Spleen (tissue), 11 donors: ENCODE measurements at regions not wholly inside any gene's neighbourhood (a gene's known extent, or its start where the extent isn't known, plus 50 kb on each side); places are given as distances from the start of the nearest gene placed in this dataset.

Experiments used
- DNase-seq: peaks from one replicate; pipeline ENCODE4 v3.0.0-alpha.2; 2020
- H3K27ac ChIP-seq, 8 donors: fragments of 200-600 bp; sonication (generic) in 7 of 8; 1 replicate in 4 of 8; 2 replicates in 4 of 8; pipeline versions ENCODE4 v1.5.0 to v1.8.0; 2016 to 2021; ENCODE audit warnings: inconsistent platforms in 4 of 8, mild to moderate bottlenecking in 4 of 8, moderate library complexity in 1 of 8
- H3K27me3 ChIP-seq, 7 donors: fragments of 200-600 bp; sonication (generic) in 6 of 7; replicated peaks in 1 of 7; 1 replicate in 4 of 7; 2 replicates in 3 of 7; pipeline versions ENCODE4 v1.5.0 to v1.8.0; 2016 to 2021; ENCODE audit warnings: inconsistent platforms in 3 of 7, mild to moderate bottlenecking in 1 of 7
- H3K36me3 ChIP-seq, 6 donors: fragments of 200-600 bp; sonication (generic) in 5 of 6; 1 replicate in 4 of 6; 2 replicates in 2 of 6; pipeline versions ENCODE4 v1.5.0 to v1.8.0; 2016 to 2021; ENCODE audit warnings: inconsistent platforms in 2 of 6
- H3K4me1 ChIP-seq, 6 donors: fragments of 200-600 bp; sonication (generic) in 5 of 6; 1 replicate in 3 of 6; 2 replicates in 3 of 6; pipeline versions ENCODE4 v1.5.0 to v1.8.0; 2016 to 2021; ENCODE audit warnings: inconsistent platforms in 3 of 6
- H3K4me3 ChIP-seq, 8 donors: fragments of 200-600 bp; sonication (generic) in 7 of 8; 1 replicate in 4 of 8; 2 replicates in 4 of 8; pipeline versions ENCODE4 v1.5.0 to v1.8.0; 2016 to 2021; ENCODE audit warnings: inconsistent platforms in 4 of 8, mild to moderate bottlenecking in 4 of 8, moderate library complexity in 2 of 8
- H3K9me3 ChIP-seq, 8 donors: fragments of 200-600 bp; sonication (generic) in 7 of 8; 1 replicate in 4 of 8; 2 replicates in 4 of 8; pipeline versions ENCODE4 v1.5.0 to v1.8.0; 2016 to 2021; ENCODE audit warnings: inconsistent platforms in 4 of 8
- CTCF ChIP-seq, 11 experiments: fragments of 200-600 bp in 7 of 11; fragments of 450-650 bp in 4 of 11; sonication (generic) in 4 of 11; IDR thresholded peaks in 8 of 11; conservative IDR thresholded peaks in 3 of 11; 1 replicate in 7 of 11; 2 replicates in 4 of 11; pipeline versions ENCODE4 v1.4.0 to v1.8.0; 2016 to 2021; ENCODE audit warnings: antibody characterized with exemption in 11 of 11, inconsistent platforms in 4 of 11, mild to moderate bottlenecking in 1 of 11
- POLR2A ChIP-seq, 3 donors: fragments of 450-650 bp; IDR thresholded peaks; one replicate each; pipeline ENCODE4 v1.5.1; 2017; ENCODE audit warnings: antibody characterized with exemption in 3 of 3, mild to moderate bottlenecking in 1 of 3
- POLR2AphosphoS5 ChIP-seq, 3 donors: sonication (generic); formaldehyde crosslinking; IDR thresholded peaks; one replicate each; pipeline ENCODE4 v1.5.1; 2017; ENCODE audit warnings: antibody characterized with exemption in 3 of 3
- WGBS, 5 donors: extraction: QIAGEN DNeasy Blood & Tissue Kit in 3 of 5; methylation state at CpG; one replicate each; pipeline versions ENCODE4 v1.1.5 to v1.1.7; 2013 to 2018; 5-methylcytosine and 5-hydroxymethylcytosine counted together
- intact Hi-C: fragments of 100-400 bp; cut with DNase I; formaldehyde crosslinking; loops from one replicate; pipeline ENCODE4 v1.15.0; 2023; ENCODE audit warnings: low total_unique reads
- donor health status: healthy with polysubstance abuse.
- donor health status: DM: no; HTN: no; CAD: no; lungs with moderate emphysema.
- donor health status: DM: no; HTN: no; CAD: no.
- donor health status: Bipolar disorder and iron deficiency.
- donor health status: healthy.
- donor health status: DM: no; HTN: no; CAD: no.
- donor health status: DM: yes; HTN: yes; CAD: no.

- Histone ChIP-seq H3K36me3 (no peaks in the 10 kb centered on the region), H3K27ac (no peak overlapping the region), H3K9me3 (no peaks in the 10 kb centered on the region), H3K4me3 (no peak overlapping the region), H3K4me1 (no peaks in the 10 kb centered on the region), H3K27me3 (no peaks in the 10 kb centered on the region)
- 77 to 84% (median 83%) methylated on average over 2 to 3 of the region's 3 CpGs for WGBS, 5 donors
- DNase-seq, result no peak
- TF ChIP-seq POLR2A (IDR thresholded peaks at IDR 0.05), result no peak
- TF ChIP-seq POLR2AphosphoS5 (IDR thresholded peaks at IDR 0.05), result no peak
- no peak for TF ChIP-seq CTCF (IDR thresholded peaks at IDR 0.05 in 8 of 11, conservative IDR thresholded peaks at IDR 0.05 in 3 of 11)
- intact Hi-C loops, result no loop called here
Observed at GRCh38 chr12:115267891-115268290, 583.9 kb upstream of the TBX3 start.

- Histone ChIP-seq H3K4me3 (no peak overlapping the region), H3K27ac (no peak overlapping the region), H3K9me3 (no peaks in the 10 kb centered on the region), H3K36me3 (no peaks in the 10 kb centered on the region), H3K4me1 (no peaks in the 10 kb centered on the region), H3K27me3 (no peaks in the 10 kb centered on the region)
- 54 to 78% (median 77%) methylated on average over 3 of the region's 3 CpGs for WGBS, 5 donors
- no peak for TF ChIP-seq POLR2AphosphoS5 (IDR thresholded peaks at IDR 0.05)
- TF ChIP-seq POLR2A (IDR thresholded peaks at IDR 0.05), result no peak
- no peak for TF ChIP-seq CTCF (IDR thresholded peaks at IDR 0.05 in 8 of 11, conservative IDR thresholded peaks at IDR 0.05 in 3 of 11)
- intact Hi-C loops, result no loop called here
- DNase-seq, result no peak
Observed at GRCh38 chr12:115267464-115267863, 583.5 kb upstream of the TBX3 start.

DNA sequence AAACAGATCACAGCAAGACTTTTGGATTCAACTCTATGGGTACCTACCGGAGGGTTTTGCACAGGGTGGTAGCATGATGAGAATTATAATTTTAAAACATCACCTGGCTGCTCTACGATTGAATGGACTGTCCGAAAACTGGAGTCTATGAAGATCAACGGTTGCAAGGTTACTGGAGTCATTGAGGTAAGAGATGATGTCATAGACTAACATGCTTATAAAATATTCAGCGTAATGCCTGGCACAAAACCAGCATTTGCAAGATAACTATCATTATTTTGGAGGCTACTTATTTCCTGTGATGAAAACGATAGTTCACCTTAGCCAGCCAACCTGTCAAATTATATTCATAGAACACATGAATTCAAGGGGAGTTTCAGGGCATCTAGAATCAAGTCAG, 580.6 kb upstream of the TBX3 start:
- TF ChIP-seq CTCF (IDR thresholded peaks at IDR 0.05 in 8 of 11, conservative IDR thresholded peaks at IDR 0.05 in 3 of 11) (no peak), POLR2AphosphoS5 (IDR thresholded peaks at IDR 0.05) (no peak), POLR2A (IDR thresholded peaks at IDR 0.05) (no peak)
- WGBS, 5 donors, result 75 to 89% (median 78%) methylated on average over 6 of the region's 6 CpGs
- no peaks in the 10 kb centered on the region for H3K4me1 ChIP-seq
- no peaks in the 10 kb centered on the region for H3K36me3 ChIP-seq
- H3K27ac ChIP-seq, result no peak overlapping the region
- no peak overlapping the region for H3K4me3 ChIP-seq
- DNase-seq, result no peak
- no peaks in the 10 kb centered on the region for H3K9me3 ChIP-seq
- H3K27me3 ChIP-seq, result no peaks in the 10 kb centered on the region
- intact Hi-C loops, result no loop called here

GRCh38 chr12:115261691-115262398, 577.9 kb upstream of the TBX3 start:
- Histone ChIP-seq H3K9me3 (no peaks in the 10 kb centered on the region), H3K4me3 (no peak overlapping the region), H3K4me1 (no peaks in the 10 kb centered on the region), H3K27me3 (no peaks in the 10 kb centered on the region), H3K27ac (no peak overlapping the region), H3K36me3 (no peaks in the 10 kb centered on the region)
- 43 to 51% (median 49%) methylated on average over 3 of the region's 3 CpGs for WGBS, 5 donors
- DNase-seq, result no peak
- intact Hi-C loops, result no loop called here
- TF ChIP-seq POLR2AphosphoS5 (IDR thresholded peaks at IDR 0.05) (no peak), CTCF (IDR thresholded peaks at IDR 0.05 in 8 of 11, conservative IDR thresholded peaks at IDR 0.05 in 3 of 11) (no peak), POLR2A (IDR thresholded peaks at IDR 0.05) (no peak)
